ENCODE measurements at regions not wholly inside any gene's neighbourhood (a gene's known extent, or its start where the extent isn't known, plus 50 kb on each side); places are given as distances from the start of the nearest gene placed in this dataset.
A peak's percentile ranks its signal among the peaks of the same experiment; 100 is the strongest.

DNA sequence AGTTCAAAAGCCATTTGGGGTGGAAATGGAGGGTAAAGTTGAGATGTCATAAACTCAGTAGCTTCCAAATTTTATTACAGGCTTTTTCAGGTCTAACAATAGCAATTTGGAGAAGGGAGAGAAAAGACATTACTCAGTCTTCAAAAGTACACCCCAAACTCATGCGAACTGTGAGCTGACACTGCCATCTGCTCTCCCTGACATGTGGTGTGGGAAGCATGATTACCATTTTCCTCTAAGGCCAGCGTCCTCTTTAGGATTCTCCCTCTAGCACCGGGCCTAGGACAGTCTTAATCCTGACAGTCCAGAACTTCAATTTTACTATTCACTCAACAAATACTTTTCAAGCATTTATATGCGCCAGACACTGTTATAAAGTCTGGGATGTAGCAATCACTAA, 536.0 kb upstream of the JARID2 start:
- H3K27ac Mint-ChIP-seq = no peak overlapping the region
- H3K9me3 Mint-ChIP-seq (ENCODE audit: low read depth) = no peaks in the 10 kb centered on the region
- no peaks in the 10 kb centered on the region for H3K36me3 Mint-ChIP-seq (ENCODE audit: insufficient read depth)
- no peak for DNase-seq (ENCODE audit: low spot score, unreplicated experiment)
- peaks cover 3% of the 10 kb centered on the region for H3K27me3 Mint-ChIP-seq
- no peak overlapping the region for H3K4me3 Mint-ChIP-seq (ENCODE audit: low read depth)
- H3K4me1 Mint-ChIP-seq (ENCODE audit: low read depth) = peaks cover 11% of the 10 kb centered on the region
- TF ChIP-seq, protein P1, sequence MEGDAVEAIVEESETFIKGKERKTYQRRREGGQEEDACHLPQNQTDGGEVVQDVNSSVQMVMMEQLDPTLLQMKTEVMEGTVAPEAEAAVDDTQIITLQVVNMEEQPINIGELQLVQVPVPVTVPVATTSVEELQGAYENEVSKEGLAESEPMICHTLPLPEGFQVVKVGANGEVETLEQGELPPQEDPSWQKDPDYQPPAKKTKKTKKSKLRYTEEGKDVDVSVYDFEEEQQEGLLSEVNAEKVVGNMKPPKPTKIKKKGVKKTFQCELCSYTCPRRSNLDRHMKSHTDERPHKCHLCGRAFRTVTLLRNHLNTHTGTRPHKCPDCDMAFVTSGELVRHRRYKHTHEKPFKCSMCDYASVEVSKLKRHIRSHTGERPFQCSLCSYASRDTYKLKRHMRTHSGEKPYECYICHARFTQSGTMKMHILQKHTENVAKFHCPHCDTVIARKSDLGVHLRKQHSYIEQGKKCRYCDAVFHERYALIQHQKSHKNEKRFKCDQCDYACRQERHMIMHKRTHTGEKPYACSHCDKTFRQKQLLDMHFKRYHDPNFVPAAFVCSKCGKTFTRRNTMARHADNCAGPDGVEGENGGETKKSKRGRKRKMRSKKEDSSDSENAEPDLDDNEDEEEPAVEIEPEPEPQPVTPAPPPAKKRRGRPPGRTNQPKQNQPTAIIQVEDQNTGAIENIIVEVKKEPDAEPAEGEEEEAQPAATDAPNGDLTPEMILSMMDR (IDR thresholded peaks at IDR 0.05; ENCODE audit: unreplicated experiment) = no peak

- Mint-ChIP-seq H3K4me1 (ENCODE audit: low read depth) (peaks cover 11% of the 10 kb centered on the region), H3K27me3 (peaks cover 6% of the 10 kb centered on the region), H3K36me3 (ENCODE audit: insufficient read depth) (no peaks in the 10 kb centered on the region), H3K27ac (no peak overlapping the region), H3K4me3 (ENCODE audit: low read depth) (no peak overlapping the region), H3K9me3 (ENCODE audit: low read depth) (no peaks in the 10 kb centered on the region)
- DNase-seq (ENCODE audit: low spot score, unreplicated experiment) = no peak
- TF ChIP-seq, protein P1 (IDR thresholded peaks at IDR 0.05; ENCODE audit: unreplicated experiment) = no peak
These were observed 535.4 kb upstream of the JARID2 start for GRCh38 chr6:14710421-14710820.

DNA sequence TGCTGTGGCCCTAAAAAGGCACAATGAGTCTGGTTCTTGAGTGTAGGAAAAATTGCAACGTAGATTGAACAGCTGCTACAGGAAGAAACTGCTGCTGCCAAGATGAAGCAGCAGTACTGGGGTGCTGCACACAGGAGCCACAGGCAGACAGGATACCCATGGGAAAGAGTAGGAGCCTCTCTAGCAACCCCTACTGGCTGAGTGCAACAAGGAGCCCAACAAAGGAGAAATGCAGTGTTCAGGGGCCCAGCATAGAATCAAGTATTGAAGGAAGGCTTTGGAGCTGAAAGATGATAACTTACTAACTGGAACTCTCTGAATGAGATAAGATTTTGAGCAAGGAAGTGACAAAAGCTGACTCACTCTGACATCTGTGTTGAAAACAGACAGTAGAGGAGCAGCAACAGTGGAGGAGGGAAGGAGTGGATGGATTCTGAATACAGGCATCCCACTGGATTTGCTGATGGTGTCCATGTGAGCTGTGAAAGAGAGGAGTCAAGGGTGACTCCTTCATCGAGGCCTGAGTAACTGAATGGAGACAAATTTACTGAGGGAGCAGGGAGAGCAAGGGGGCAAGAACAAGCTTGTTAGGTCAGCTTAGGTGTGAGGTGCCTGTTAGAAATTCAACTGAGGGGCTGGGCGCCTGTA, 534.7 kb upstream of the JARID2 start:
- TF ChIP-seq, protein P1 (IDR thresholded peaks at IDR 0.05; ENCODE audit: unreplicated experiment) = peak; percentile 54
- DNase-seq (ENCODE audit: low spot score, unreplicated experiment) = no peak
- Mint-ChIP-seq H3K27me3 (peaks cover 11% of the 10 kb centered on the region), H3K36me3 (ENCODE audit: insufficient read depth) (no peaks in the 10 kb centered on the region), H3K4me3 (ENCODE audit: low read depth) (no peak overlapping the region), H3K4me1 (ENCODE audit: low read depth) (peaks cover 8% of the 10 kb centered on the region), H3K27ac (no peak overlapping the region), H3K9me3 (ENCODE audit: low read depth) (no peaks in the 10 kb centered on the region)

- H3K9me3 Mint-ChIP-seq (ENCODE audit: low read depth) = no peaks in the 10 kb centered on the region
- no peak overlapping the region for H3K27ac Mint-ChIP-seq
- H3K27me3 Mint-ChIP-seq = peaks cover 14% of the 10 kb centered on the region
- H3K36me3 Mint-ChIP-seq (ENCODE audit: insufficient read depth) = no peaks in the 10 kb centered on the region
- no peak overlapping the region for H3K4me3 Mint-ChIP-seq (ENCODE audit: low read depth)
- H3K4me1 Mint-ChIP-seq (ENCODE audit: low read depth) = peaks cover 5% of the 10 kb centered on the region
- DNase-seq (ENCODE audit: low spot score, unreplicated experiment) = no peak
- TF ChIP-seq, protein P1 (IDR thresholded peaks at IDR 0.05; ENCODE audit: unreplicated experiment) = no peak
These were observed 534.0 kb upstream of the JARID2 start for GRCh38 chr6:14711704-14712379.

- Mint-ChIP-seq H3K27me3 (peaks cover 15% of the 10 kb centered on the region), H3K4me3 (ENCODE audit: low read depth) (no peak overlapping the region), H3K36me3 (ENCODE audit: insufficient read depth) (no peaks in the 10 kb centered on the region), H3K4me1 (ENCODE audit: low read depth) (peaks cover 8% of the 10 kb centered on the region), H3K27ac (no peak overlapping the region), H3K9me3 (ENCODE audit: low read depth) (no peaks in the 10 kb centered on the region)
- TF ChIP-seq, protein P1 (IDR thresholded peaks at IDR 0.05; ENCODE audit: unreplicated experiment) = no peak
- no peak for DNase-seq (ENCODE audit: low spot score, unreplicated experiment)
These were observed 532.6 kb upstream of the JARID2 start for GRCh38 chr6:14713008-14713960.

Data from progenitor cell of endocrine pancreas (in vitro differentiated cells).